H1 (cell line): ENCODE measurements at regions not wholly inside any gene's neighbourhood (a gene's known extent, or its start where the extent isn't known, plus 50 kb on each side); places are given as distances from the start of the nearest gene placed in this dataset.

Experiments used
- CTCF ChIA-PET: fragments of 300-600 bp; sonication (Branson Sonifier 250); formaldehyde crosslinking; loops from one replicate; lab custom pipeline; 2021; ENCODE audit not compliant: partially characterized antibody; lab: Charles Lee
- POLR2A ChIA-PET: fragments of 300-600 bp; sonication (Branson Sonifier 250); formaldehyde crosslinking; loops from one replicate; lab custom pipeline; 2021; ENCODE audit warnings: inconsistent platforms; ENCODE audit not compliant: partially characterized antibody; lab: Charles Lee
- DNase-seq, 2 experiments: peaks; one replicate each; pipeline versions ENCODE4 v3.0.0 to v3.0.0-alpha.2; 2010 to 2022; ENCODE audit warnings: low spot score in 2 of 2, low read depth in 1 of 2, mixed read lengths in 1 of 2
- FAIRE-seq: peaks from 2 replicates; lab custom pipeline; 2011; peaks lifted over from hg19 to GRCh38; lab: Jason Lieb, UNC
- H2AFZ ChIP-seq: 2 replicates; pipeline ENCODE4 v1.8.1; 2012; ENCODE audit warnings: low read length, inconsistent platforms
- H2AK5ac ChIP-seq: 2 replicates; pipeline ENCODE4 v1.6.1; 2013; ENCODE audit warnings: low read depth, low read length
- H2BK120ac ChIP-seq: replicated peaks from 2 replicates; pipeline ENCODE3; 2013; ENCODE audit warnings: low read depth, low read length, inconsistent platforms
- H2BK12ac ChIP-seq: 2 replicates; pipeline ENCODE4 v1.6.1; 2013; ENCODE audit warnings: low read depth, low read length
- H2BK15ac ChIP-seq: 2 replicates; pipeline ENCODE4 v1.6.1; 2013; ENCODE audit warnings: low read length
- H2BK20ac ChIP-seq: 2 replicates; pipeline ENCODE4 v1.6.1; 2013; ENCODE audit warnings: low read length
- H2BK5ac ChIP-seq: 2 replicates; pipeline ENCODE4 v1.6.1; 2013; ENCODE audit warnings: low read depth, low read length
- H3K14ac ChIP-seq: 2 replicates; pipeline ENCODE4 v1.6.1; 2013; ENCODE audit warnings: inconsistent platforms; ENCODE audit not compliant: insufficient read length
- H3K18ac ChIP-seq: 2 replicates; pipeline ENCODE4 v1.6.1; 2013; ENCODE audit warnings: low read length; ENCODE audit errors: extremely low read depth
- H3K23ac ChIP-seq: 2 replicates; pipeline ENCODE4 v1.6.1; 2013; ENCODE audit warnings: inconsistent platforms; ENCODE audit not compliant: insufficient read length
- H3K23me2 ChIP-seq: 2 replicates; pipeline ENCODE4 v1.6.1; 2013; ENCODE audit warnings: low read depth, low read length
- H3K27ac ChIP-seq: 2 replicates; pipeline ENCODE4 v1.6.1; 2011; ENCODE audit warnings: low read depth, low read length, inconsistent platforms
- H3K27me3 ChIP-seq, 4 experiments: replicated peaks in 1 of 4; 1 replicate in 1 of 4; 2 replicates in 3 of 4; pipeline versions ENCODE4 v1.6.1 to v1.8.1; 2011 to 2013; ENCODE audit warnings: low read length in 3 of 4, mild to moderate bottlenecking in 3 of 4, inconsistent platforms in 2 of 4, mixed read lengths in 2 of 4, moderate library complexity in 1 of 4; ENCODE audit not compliant: control insufficient read depth in 3 of 4, insufficient read depth in 3 of 4; ENCODE audit errors: extremely low read depth in 1 of 4
- H3K36me3 ChIP-seq, 4 experiments: 2 replicates each; pipeline versions ENCODE4 v1.6.1 to v1.8.1; 2011 to 2013; ENCODE audit warnings: mild to moderate bottlenecking in 4 of 4, low read length in 3 of 4, moderate library complexity in 2 of 4, control low read depth in 1 of 4, inconsistent platforms in 1 of 4; ENCODE audit not compliant: insufficient read depth in 4 of 4, control insufficient read depth in 2 of 4
- H3K4ac ChIP-seq: replicated peaks from 2 replicates; pipeline ENCODE3; 2013; ENCODE audit warnings: low read length, low read depth, mixed read lengths, inconsistent platforms; ENCODE audit not compliant: insufficient read length
- H3K4me1 ChIP-seq, 4 experiments: replicated peaks in 1 of 4; 1 replicate in 1 of 4; 2 replicates in 3 of 4; pipeline versions ENCODE4 v1.6.1 to v1.8.1; 2011 to 2013; ENCODE audit warnings: low read length in 3 of 4, inconsistent platforms in 2 of 4, mixed read lengths in 1 of 4; ENCODE audit not compliant: insufficient read depth in 4 of 4, control insufficient read depth in 3 of 4
- H3K4me2 ChIP-seq, 2 experiments: 2 replicates each; pipeline versions ENCODE4 v1.6.1 to v1.8.1; 2011 to 2013; ENCODE audit warnings: low read depth in 2 of 2, low read length in 2 of 2, control low read depth in 1 of 2, inconsistent platforms in 1 of 2, mild to moderate bottlenecking in 1 of 2; ENCODE audit not compliant: insufficient read depth in 1 of 2
- H3K4me3 ChIP-seq, 4 experiments: fragments of 200-600, 300-600 bp in 1 of 4; sonication (generic), shearing (Covaris generic), sonication (Bioruptor Twin) in 1 of 4; 2 replicates each; pipeline versions ENCODE4 v1.5.1 to v1.8.1; 2011 to 2016; ENCODE audit warnings: low read length in 4 of 4, low read depth in 3 of 4, control low read depth in 2 of 4, inconsistent platforms in 2 of 4, mild to moderate bottlenecking in 2 of 4, mixed read lengths in 1 of 4, moderate library complexity in 1 of 4; ENCODE audit not compliant: insufficient read depth in 2 of 4; ENCODE audit errors: extremely low read depth in 1 of 4
- H3K56ac ChIP-seq: replicated peaks from 2 replicates; pipeline ENCODE3; 2013; ENCODE audit warnings: low read depth, mild to moderate bottlenecking, mixed read lengths, low read length, inconsistent platforms; ENCODE audit not compliant: insufficient read length
- H3K79me1 ChIP-seq: 2 replicates; pipeline ENCODE4 v1.6.1; 2013; ENCODE audit warnings: low read depth, low read length, control low read depth
- H3K79me2 ChIP-seq, 2 experiments: 2 replicates each; pipeline versions ENCODE4 v1.6.1 to v1.8.1; 2012 to 2013; ENCODE audit warnings: low read length in 2 of 2, mild to moderate bottlenecking in 2 of 2, inconsistent platforms in 1 of 2; ENCODE audit not compliant: insufficient read depth in 2 of 2, control insufficient read depth in 1 of 2
- H3K9ac ChIP-seq, 4 experiments: replicated peaks in 1 of 4; 1 replicate in 1 of 4; 2 replicates in 3 of 4; pipeline versions ENCODE4 v1.6.1 to v1.8.1; 2011 to 2013; ENCODE audit warnings: low read depth in 3 of 4, low read length in 3 of 4, control low read depth in 2 of 4, mild to moderate bottlenecking in 2 of 4, moderate library complexity in 2 of 4, inconsistent platforms in 1 of 4; ENCODE audit errors: extremely low read depth in 1 of 4
- H3K9me3 ChIP-seq, 2 experiments: 2 replicates each; pipeline versions ENCODE4 v1.6.1 to v1.8.1; 2012 to 2013; ENCODE audit warnings: mild to moderate bottlenecking in 2 of 2, moderate library complexity in 2 of 2, control low read depth in 1 of 2, inconsistent platforms in 1 of 2, low read depth in 1 of 2, low read length in 1 of 2, mixed read lengths in 1 of 2; ENCODE audit not compliant: insufficient read depth in 2 of 2
- H4K20me1 ChIP-seq, 2 experiments: replicated peaks in 1 of 2; 2 replicates each; pipeline versions ENCODE3 to v1.8.1; 2011 to 2013; ENCODE audit warnings: inconsistent platforms in 2 of 2, low read length in 2 of 2, mild to moderate bottlenecking in 1 of 2; ENCODE audit not compliant: insufficient read depth in 2 of 2, control insufficient read depth in 1 of 2
- H4K5ac ChIP-seq: 2 replicates; pipeline ENCODE4 v1.6.1; 2013; ENCODE audit warnings: low read length, low read depth, mixed read lengths, inconsistent platforms; ENCODE audit not compliant: insufficient read length
- H4K8ac ChIP-seq: 2 replicates; pipeline ENCODE4 v1.8.0; 2013; ENCODE audit warnings: mild to moderate bottlenecking, moderate library complexity, low read length, inconsistent platforms; ENCODE audit not compliant: insufficient read depth; ENCODE audit errors: extremely low read depth
- H4K91ac ChIP-seq: replicated peaks from 2 replicates; pipeline ENCODE3; 2013; ENCODE audit warnings: low read length, mixed read lengths, inconsistent platforms; ENCODE audit not compliant: insufficient read length
- BRCA1 ChIP-seq: IDR thresholded peaks from 2 replicates; pipeline ENCODE4 v1.6.1; 2012; ENCODE audit warnings: low read depth, low read length, improper control_type of control experiment
- GABPA ChIP-seq: IDR thresholded peaks from 2 replicates; pipeline ENCODE4 v1.6.1; 2011; ENCODE audit warnings: mild to moderate bottlenecking, low read length, moderate library complexity, borderline replicate concordance; ENCODE audit not compliant: insufficient read depth
- GTF2F1 ChIP-seq: IDR thresholded peaks from 2 replicates; pipeline ENCODE4 v1.6.1; 2012; ENCODE audit warnings: low read depth, low read length, improper control_type of control experiment, borderline replicate concordance
- KDM4A ChIP-seq: IDR thresholded peaks from one replicate; pipeline ENCODE4 v1.7.1; 2012; ENCODE audit warnings: low read depth, mild to moderate bottlenecking, moderate library complexity, low read length, inconsistent platforms; ENCODE audit not compliant: severe bottlenecking
- MAFK ChIP-seq: IDR thresholded peaks from 2 replicates; pipeline ENCODE4 v1.6.1; 2012; ENCODE audit warnings: low read depth, mild to moderate bottlenecking, improper control_type of control experiment, low read length
- PHF8 ChIP-seq: fragments of 200-600 bp; sonication (generic); conservative IDR thresholded peaks from 2 replicates; pipeline ENCODE4 v1.7.1; 2012; ENCODE audit warnings: low read depth, mild to moderate bottlenecking, inconsistent platforms, low read length, moderate library complexity
- RAD21 ChIP-seq, 2 experiments: IDR thresholded peaks in 1 of 2; conservative IDR thresholded peaks in 1 of 2; 2 replicates each; pipeline ENCODE4 v1.6.1; 2011; ENCODE audit warnings: low read depth in 2 of 2, low read length in 2 of 2, improper control_type of control experiment in 1 of 2, inconsistent platforms in 1 of 2, mild to moderate bottlenecking in 1 of 2, moderate library complexity in 1 of 2
- RFX5 ChIP-seq: IDR thresholded peaks from 2 replicates; pipeline ENCODE4 v1.6.1; 2011; ENCODE audit warnings: low read depth, low read length, improper control_type of control experiment, borderline replicate concordance
- RNF2 ChIP-seq: fragments of 200-900, 300-1000 bp; sonication (generic); IDR thresholded peaks from 2 replicates; pipeline ENCODE4 v1.7.1; 2016; ENCODE audit warnings: borderline replicate concordance, low read depth, mild to moderate bottlenecking, antibody characterized with exemption, low read length; ENCODE audit not compliant: poor library complexity, severe bottlenecking; ENCODE audit errors: missing control alignments
- TBP ChIP-seq: IDR thresholded peaks from 2 replicates; pipeline ENCODE4 v1.6.1; 2011; ENCODE audit warnings: low read depth, low read length, improper control_type of control experiment
- YY1 ChIP-seq: IDR thresholded peaks from 2 replicates; pipeline ENCODE4 v1.6.1; 2011; ENCODE audit warnings: low read depth, mild to moderate bottlenecking, low read length
- WGBS, 2 experiments: shearing (Covaris generic) in 1 of 2; methylation state at CpG; one replicate each; pipeline versions ENCODE4 v1.1.6 to v1.1.7; 2013 to 2015; ENCODE audit warnings: low lambda C conversion rate in 2 of 2, mixed read lengths in 2 of 2, inconsistent platforms in 1 of 2, low coverage in 1 of 2, missing lambda C conversion rate in 1 of 2; ENCODE audit not compliant: insufficient replicate concordance in 2 of 2, insufficient coverage in 1 of 2, insufficient read length in 1 of 2; ENCODE audit errors: extremely low coverage in 1 of 2, missing lambda C conversion rate in 1 of 2; 5-methylcytosine and 5-hydroxymethylcytosine counted together

DNA sequence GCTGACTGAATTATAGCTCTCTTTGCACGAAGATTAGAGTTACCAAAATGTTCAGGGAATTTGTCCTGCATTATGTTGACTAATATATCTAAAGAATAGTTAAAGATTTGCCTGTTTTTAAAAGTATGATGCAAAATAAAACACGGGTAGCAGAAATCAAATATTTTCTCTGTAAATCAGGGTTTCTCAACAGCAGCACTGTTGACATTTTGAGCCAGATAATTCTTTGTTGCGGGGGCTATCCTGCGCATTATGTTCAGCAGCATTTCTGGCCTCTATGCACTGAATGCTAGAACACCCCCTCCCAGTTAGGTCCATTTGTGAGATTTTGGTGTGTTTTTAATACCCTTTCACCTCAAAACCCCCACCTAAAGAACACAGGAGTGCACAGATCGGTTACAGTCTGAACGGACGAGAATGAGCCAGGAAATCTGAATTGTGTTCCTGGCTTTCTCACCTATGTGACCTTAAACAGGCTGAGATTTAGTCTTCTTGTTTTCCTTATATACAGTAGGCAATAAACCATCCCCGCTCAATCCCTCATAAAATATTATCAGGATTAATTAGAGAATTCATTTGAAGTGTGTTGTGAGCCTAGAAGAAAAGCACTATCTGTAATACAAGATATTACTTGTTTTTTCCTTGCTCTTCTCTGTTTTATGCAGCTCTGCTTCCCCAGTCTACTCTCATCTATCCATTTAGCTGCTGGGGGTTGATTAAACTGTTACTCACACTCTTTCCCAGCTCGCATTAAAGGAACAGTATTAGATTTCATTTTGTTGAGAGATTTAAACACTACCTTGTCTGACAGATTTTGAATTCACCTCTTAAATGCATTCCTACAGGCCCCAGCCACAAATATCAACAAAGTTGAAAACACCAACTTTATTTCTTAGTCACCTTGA lies 247.5 kb upstream of the GOLIM4 start:
- H2AFZ ChIP-seq = no peak overlapping the region
- H3K23ac ChIP-seq = no peak overlapping the region
- no peaks in the 10 kb centered on the region for H3K9me3 ChIP-seq
- FAIRE-seq (no peak), DNase-seq (no peak)
- no peak overlapping the region for H4K91ac ChIP-seq
- H3K36me3 ChIP-seq = no peaks in the 10 kb centered on the region
- H3K79me2 ChIP-seq = no peaks in the 10 kb centered on the region
- H2AK5ac ChIP-seq = no peak overlapping the region
- no peak overlapping the region for H3K4me3 ChIP-seq
- no peak overlapping the region for H2BK120ac ChIP-seq
- CTCF ChIA-PET = no interaction called here
- POLR2A ChIA-PET = interaction anchor here (0.9 kb wide), 1 partner anchor 13 kb away, joined by 3 read pairs; no protein-coding TSS in a partner anchor
- no peak overlapping the region for H3K14ac ChIP-seq
- H4K8ac ChIP-seq = no peak overlapping the region
- no peak overlapping the region for H3K18ac ChIP-seq
- no peaks in the 10 kb centered on the region for H3K27me3 ChIP-seq
- H3K23me2 ChIP-seq = no peaks in the 10 kb centered on the region; the same call in 1 of the 2 replicates
- no peaks in the 10 kb centered on the region for H3K4me1 ChIP-seq
- H2BK15ac ChIP-seq = no peak overlapping the region
- H3K4me2 ChIP-seq = no peak overlapping the region
- WGBS, 2 experiments = 93% methylated on average over 9 of the region's 9 CpGs; no CpG with 5 or more reads in 1 of the 2 experiments
- H2BK5ac ChIP-seq = no peak overlapping the region
- no peak overlapping the region for H3K27ac ChIP-seq
- no peak overlapping the region for H2BK12ac ChIP-seq
- no peak overlapping the region for H3K56ac ChIP-seq
- no peaks in the 10 kb centered on the region for H3K79me1 ChIP-seq
- no peak overlapping the region for H3K9ac ChIP-seq
- no peak overlapping the region for H4K5ac ChIP-seq
- no peaks in the 10 kb centered on the region for H4K20me1 ChIP-seq
- no peak for TF ChIP-seq BRCA1
- no peak for TF ChIP-seq MAFK
- no peak for TF ChIP-seq RFX5
- no peak for TF ChIP-seq RNF2
- no peak for TF ChIP-seq KDM4A
- TF ChIP-seq GTF2F1 = no peak
- no peak for TF ChIP-seq GABPA
- TF ChIP-seq PHF8 = no peak
- no peak for TF ChIP-seq TBP
- no peak for TF ChIP-seq RAD21 (IDR thresholded peaks at IDR 0.05 in 1 of 2, conservative IDR thresholded peaks at IDR 0.05 in 1 of 2; ENCODE audit: low read depth in 2 of 2, low read length in 2 of 2)
- TF ChIP-seq YY1 = no peak
- H3K4ac ChIP-seq = no peak overlapping the region
- H2BK20ac ChIP-seq = no peak overlapping the region
